PC-3 (cell line): ENCODE measurements at regions not wholly inside any gene's neighbourhood (a gene's known extent, or its start where the extent isn't known, plus 50 kb on each side); places are given as distances from the start of the nearest gene placed in this dataset.

Experiments
- ATAC-seq: fragments of 200-7000 bp; cut with Tn5 transposase; 2 replicates; pipeline ENCODE4 v1.9.1; 2020; ENCODE audit warnings: mild to moderate bottlenecking, moderate library complexity
- BruUV-seq: library from RNA; stranded (reverse); fragments of 400-500 nt; replicated peaks from 2 replicates; lab custom pipeline; 2021; lab: Mats Ljungman, UMichigan
- CTCF ChIA-PET: fragments of 300-600 bp; sonication (Branson Sonifier 250); formaldehyde crosslinking; loops from one replicate; lab custom pipeline; 2022; ENCODE audit warnings: antibody characterized with exemption; lab: Charles Lee
- POLR2A ChIA-PET: fragments of 300-600 bp; sonication (Branson Sonifier 250); formaldehyde crosslinking; loops from one replicate; lab custom pipeline; 2022; ENCODE audit warnings: antibody characterized with exemption; ENCODE audit not compliant: unreplicated experiment; lab: Charles Lee
- DNase-seq: peaks from one replicate; pipeline ENCODE4 v3.0.0-alpha.2; 2015
- H2AFZ ChIP-seq: fragments of 300-600 bp; sonication (generic); 2 replicates; pipeline ENCODE4 v1.6.0; 2016; ENCODE audit warnings: antibody characterized with exemption, low read length
- H3F3A ChIP-seq: fragments of 300-600 bp; sonication (generic); one replicate; pipeline ENCODE4 v1.6.0; 2017; ENCODE audit warnings: antibody characterized with exemption, low read length, control low read depth, mild to moderate bottlenecking; ENCODE audit not compliant: unreplicated experiment
- H3K27ac ChIP-seq: fragments of 300-600 bp; sonication (generic); 2 replicates; pipeline ENCODE4 v1.5.1; 2016; ENCODE audit warnings: mild to moderate bottlenecking, low read length
- H3K27me3 ChIP-seq: fragments of 300-600 bp; sonication (generic); 2 replicates; pipeline ENCODE4 v1.6.1; 2016; ENCODE audit warnings: low read length, mixed read lengths
- H3K36me3 ChIP-seq: fragments of 300-600 bp; sonication (generic); 2 replicates; pipeline ENCODE4 v1.6.1; 2016; ENCODE audit warnings: low read depth, mixed run types, low read length, mixed read lengths
- H3K4me1 ChIP-seq: fragments of 300-600 bp; sonication (generic); 2 replicates; pipeline ENCODE4 v1.5.1; 2016; ENCODE audit warnings: low read length; ENCODE audit not compliant: insufficient read depth
- H3K4me2 ChIP-seq: fragments of 300-600 bp; sonication (generic); 2 replicates; pipeline ENCODE4 v1.6.0; 2016; ENCODE audit warnings: low read length
- H3K4me3 ChIP-seq: fragments of 300-600 bp; sonication (generic); 2 replicates; pipeline ENCODE4 v1.5.1; 2016; ENCODE audit warnings: mild to moderate bottlenecking, low read length, mixed read lengths
- H3K79me2 ChIP-seq: fragments of 300-600 bp; sonication (generic); 2 replicates; pipeline ENCODE4 v1.6.1; 2017; ENCODE audit warnings: low read length, mixed read lengths
- H3K9ac ChIP-seq: fragments of 300-600 bp; sonication (generic); 2 replicates; pipeline ENCODE4 v1.6.0; 2016; ENCODE audit warnings: mild to moderate bottlenecking, low read length
- H3K9me2 ChIP-seq: fragments of 300-600 bp; sonication (generic); replicated peaks from 2 replicates; pipeline ENCODE4 v1.6.1; 2016; ENCODE audit warnings: mixed run types, low read length, mixed read lengths
- H3K9me3 ChIP-seq: fragments of 300-600 bp; sonication (generic); 2 replicates; pipeline ENCODE4 v1.6.1; 2016; ENCODE audit warnings: low read length, mixed read lengths
- H4K20me1 ChIP-seq: fragments of 300-600 bp; sonication (generic); 2 replicates; pipeline ENCODE4 v1.6.1; 2016; ENCODE audit warnings: low read length, mixed read lengths
- CTCF ChIP-seq: fragments of 300-600 bp; sonication (generic); conservative IDR thresholded peaks from 2 replicates; pipeline ENCODE4 v1.5.1; 2017; ENCODE audit warnings: antibody characterized with exemption, low read depth, mild to moderate bottlenecking, low read length
- EZH2phosphoT487 ChIP-seq: fragments of 300-600 bp; sonication (generic); IDR thresholded peaks from 2 replicates; pipeline ENCODE4 v1.6.1; 2018; ENCODE audit warnings: mild to moderate bottlenecking, antibody characterized with exemption, low read length, borderline replicate concordance
- intact Hi-C: fragments of 100-400 bp; cut with micrococcal nuclease; formaldehyde crosslinking; loops from 2 replicates; pipeline ENCODE4 v1.9.0; 2023

GRCh38 chr20:6178537-6178936, 55.7 kb upstream of the FERMT1 start:
- H3K9ac ChIP-seq = no peak overlapping the region
- no peak overlapping the region for H3K4me3 ChIP-seq
- no peaks in the 10 kb centered on the region for H3K79me2 ChIP-seq
- ATAC-seq (peak; percentile 69), DNase-seq (peak; percentile 72)
- no peaks in the 10 kb centered on the region for H3K36me3 ChIP-seq
- no peak overlapping the region for H3K27ac ChIP-seq
- no peaks in the 10 kb centered on the region for H3K9me2 ChIP-seq
- no peaks in the 10 kb centered on the region for H3K4me1 ChIP-seq
- TF ChIP-seq EZH2phosphoT487 (no peak), CTCF (peak; percentile 87)
- intact Hi-C loops = loop anchor here (10.0 kb wide), 1 partner anchor 1196 kb away; no protein-coding TSS in a partner anchor
- H2AFZ ChIP-seq = no peak overlapping the region
- no peak overlapping the region for H3K4me2 ChIP-seq
- ChIA-PET POLR2A (no interaction called here), CTCF (no interaction called here)
- no peaks in the 10 kb centered on the region for H3F3A ChIP-seq
- peaks cover 67% of the 10 kb centered on the region for H3K27me3 ChIP-seq
- no peaks in the 10 kb centered on the region for H4K20me1 ChIP-seq
- no peaks in the 10 kb centered on the region for H3K9me3 ChIP-seq
- BruUV-seq = no TSS peak

GRCh38 chr20:6173481-6173880, 50.7 kb upstream of the FERMT1 start:
- H3K27ac ChIP-seq = no peak overlapping the region
- BruUV-seq = no TSS peak
- H3K27me3 ChIP-seq = peaks cover 55% of the 10 kb centered on the region
- H3K9me2 ChIP-seq = no peaks in the 10 kb centered on the region
- no peaks in the 10 kb centered on the region for H3F3A ChIP-seq
- no peak overlapping the region for H3K9ac ChIP-seq
- TF ChIP-seq CTCF = 0 out of 2 replicates have a peak, but pooled peaks have one; percentile 7
- TF ChIP-seq EZH2phosphoT487 = no peak
- H3K4me1 ChIP-seq = no peaks in the 10 kb centered on the region
- DNase-seq (peak; percentile 11), ATAC-seq (no peak)
- ChIA-PET POLR2A (no interaction called here), CTCF (no interaction called here)
- H3K4me2 ChIP-seq = no peak overlapping the region
- no peak overlapping the region for H2AFZ ChIP-seq
- H3K36me3 ChIP-seq = no peaks in the 10 kb centered on the region
- H4K20me1 ChIP-seq = no peaks in the 10 kb centered on the region
- no peak overlapping the region for H3K4me3 ChIP-seq
- intact Hi-C loops = loop anchor here (10.0 kb wide), 1 partner anchor 1201 kb away; no protein-coding TSS in a partner anchor
- H3K79me2 ChIP-seq = no peaks in the 10 kb centered on the region
- H3K9me3 ChIP-seq = no peaks in the 10 kb centered on the region
